ENCODE measurements at regions not wholly inside any gene's neighbourhood (a gene's known extent, or its start where the extent isn't known, plus 50 kb on each side); places are given as distances from the start of the nearest gene placed in this dataset.

DNA sequence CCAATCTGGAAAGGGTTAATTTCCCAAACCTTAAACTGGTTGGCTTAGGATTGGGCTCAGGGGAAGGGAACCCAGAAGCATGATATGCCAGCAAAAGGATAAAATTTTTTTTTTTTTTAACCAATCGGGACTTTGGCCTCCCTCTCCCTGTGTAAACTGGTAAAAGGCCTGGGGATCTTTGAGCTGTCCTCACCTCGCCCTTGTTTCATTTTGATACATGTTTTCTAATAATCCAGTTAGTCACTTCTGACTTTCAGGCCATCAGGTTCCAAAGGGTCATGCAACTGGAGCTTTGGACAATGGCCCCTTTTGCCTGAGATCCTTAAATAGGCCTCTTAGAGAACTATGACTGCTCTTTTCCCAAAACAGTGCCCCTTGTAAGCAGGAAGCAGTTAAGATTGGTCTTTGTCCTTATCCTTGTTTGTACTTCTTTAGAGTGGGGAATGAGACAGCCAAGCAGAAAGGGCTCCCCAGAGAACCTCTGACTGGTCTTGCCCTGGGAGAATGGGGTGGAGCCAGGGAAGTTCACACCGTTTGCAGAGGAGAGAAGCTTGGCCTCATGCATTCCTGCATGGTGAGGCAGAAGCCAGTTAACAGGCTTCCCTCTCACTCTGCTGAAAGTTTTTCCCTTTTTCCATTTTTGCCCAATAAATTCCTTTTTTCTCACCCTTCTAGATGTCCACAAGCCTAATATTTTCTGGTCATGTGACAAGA, 424.2 kb upstream of the CNTNAP2 start:
- TF ChIP-seq, protein P1, sequence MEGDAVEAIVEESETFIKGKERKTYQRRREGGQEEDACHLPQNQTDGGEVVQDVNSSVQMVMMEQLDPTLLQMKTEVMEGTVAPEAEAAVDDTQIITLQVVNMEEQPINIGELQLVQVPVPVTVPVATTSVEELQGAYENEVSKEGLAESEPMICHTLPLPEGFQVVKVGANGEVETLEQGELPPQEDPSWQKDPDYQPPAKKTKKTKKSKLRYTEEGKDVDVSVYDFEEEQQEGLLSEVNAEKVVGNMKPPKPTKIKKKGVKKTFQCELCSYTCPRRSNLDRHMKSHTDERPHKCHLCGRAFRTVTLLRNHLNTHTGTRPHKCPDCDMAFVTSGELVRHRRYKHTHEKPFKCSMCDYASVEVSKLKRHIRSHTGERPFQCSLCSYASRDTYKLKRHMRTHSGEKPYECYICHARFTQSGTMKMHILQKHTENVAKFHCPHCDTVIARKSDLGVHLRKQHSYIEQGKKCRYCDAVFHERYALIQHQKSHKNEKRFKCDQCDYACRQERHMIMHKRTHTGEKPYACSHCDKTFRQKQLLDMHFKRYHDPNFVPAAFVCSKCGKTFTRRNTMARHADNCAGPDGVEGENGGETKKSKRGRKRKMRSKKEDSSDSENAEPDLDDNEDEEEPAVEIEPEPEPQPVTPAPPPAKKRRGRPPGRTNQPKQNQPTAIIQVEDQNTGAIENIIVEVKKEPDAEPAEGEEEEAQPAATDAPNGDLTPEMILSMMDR (IDR thresholded peaks at IDR 0.05): no peak
- no peak for ATAC-seq (ENCODE audit: poor library complexity)
- no peaks in the 10 kb centered on the region for H3K4me1 Mint-ChIP-seq (ENCODE audit: low read depth)
- H3K27ac ChIP-seq (ENCODE audit: low read depth in 1 of 2, low read length in 2 of 2): no peak overlapping the region
- H3K4me1 ChIP-seq (ENCODE audit: insufficient read depth, low read length): no peaks in the 10 kb centered on the region
- no peaks in the 10 kb centered on the region for H3K27me3 Mint-ChIP-seq
- peaks cover 0 to 4% of the 10 kb centered on the region in 2 experiments for H3K9me3 ChIP-seq (ENCODE audit: control insufficient read depth in 1 of 2, insufficient read depth in 1 of 2, low read length in 2 of 2)
- H3K36me3 Mint-ChIP-seq (ENCODE audit: low read depth): no peaks in the 10 kb centered on the region
- no peak overlapping the region for H3K27ac Mint-ChIP-seq
- no peak overlapping the region for H3K4me3 ChIP-seq (ENCODE audit: low read length)
- no peak for DNase-seq
- POLR2A ChIA-PET: no interaction called here
- H3K36me3 ChIP-seq (ENCODE audit: insufficient read depth, low read length): no peaks in the 10 kb centered on the region
- CTCF ChIA-PET: no interaction called here
- H3K4me3 Mint-ChIP-seq: no peak overlapping the region
- intact Hi-C loops (cut with DNase I, micrococcal nuclease): no loop called here
- H3K27me3 ChIP-seq (ENCODE audit: control insufficient read depth in 1 of 2, insufficient read depth in 2 of 2, low read length in 2 of 2): no peaks in the 10 kb centered on the region
- peaks cover 7% of the 10 kb centered on the region for H3K9me3 Mint-ChIP-seq

DNA sequence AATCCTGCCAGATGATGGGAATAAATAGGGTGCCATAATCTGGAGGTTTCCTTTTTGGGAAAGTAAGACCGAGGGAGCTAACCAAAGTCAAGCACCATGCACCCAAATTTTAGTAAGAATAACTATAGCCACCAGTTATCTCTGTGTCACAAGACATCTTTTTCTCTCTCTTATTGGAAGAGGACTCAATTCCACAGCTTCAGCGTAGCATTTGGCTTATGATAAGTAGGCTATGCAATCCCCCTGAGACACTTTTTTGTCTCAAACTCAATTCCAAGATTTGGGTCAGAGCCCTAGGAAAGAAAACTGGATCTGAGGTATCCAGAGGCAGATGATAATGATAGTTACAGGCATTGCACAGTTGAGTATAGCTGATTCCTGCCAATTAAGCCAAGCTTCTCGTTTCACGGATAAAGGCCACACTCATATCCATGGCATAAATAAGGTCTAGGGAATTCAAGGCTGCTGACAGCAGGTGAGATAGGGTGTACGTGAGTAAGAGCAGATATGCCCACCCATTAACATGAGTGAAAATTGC, 425.2 kb upstream of the CNTNAP2 start:
- CTCF ChIA-PET: no interaction called here
- DNase-seq (no peak), ATAC-seq (ENCODE audit: poor library complexity) (no peak)
- POLR2A ChIA-PET: no interaction called here
- TF ChIP-seq, protein P1 (IDR thresholded peaks at IDR 0.05): no peak
- Mint-ChIP-seq H3K36me3 (ENCODE audit: low read depth) (no peaks in the 10 kb centered on the region), H3K4me3 (no peak overlapping the region), H3K27ac (no peak overlapping the region), H3K27me3 (no peaks in the 10 kb centered on the region), H3K9me3 (peaks cover 5% of the 10 kb centered on the region), H3K4me1 (ENCODE audit: low read depth) (no peaks in the 10 kb centered on the region)
- Histone ChIP-seq H3K36me3 (ENCODE audit: insufficient read depth, low read length) (no peaks in the 10 kb centered on the region), H3K4me1 (ENCODE audit: insufficient read depth, low read length) (no peaks in the 10 kb centered on the region), H3K4me3 (ENCODE audit: low read length) (no peak overlapping the region), H3K27me3 (ENCODE audit: control insufficient read depth in 1 of 2, insufficient read depth in 2 of 2, low read length in 2 of 2) (no peaks in the 10 kb centered on the region), H3K27ac (ENCODE audit: low read depth in 1 of 2, low read length in 2 of 2) (no peak overlapping the region), H3K9me3 (ENCODE audit: control insufficient read depth in 1 of 2, insufficient read depth in 1 of 2, low read length in 2 of 2) (no peaks in the 10 kb centered on the region)
- intact Hi-C loops (cut with DNase I, micrococcal nuclease): no loop called here

DNA sequence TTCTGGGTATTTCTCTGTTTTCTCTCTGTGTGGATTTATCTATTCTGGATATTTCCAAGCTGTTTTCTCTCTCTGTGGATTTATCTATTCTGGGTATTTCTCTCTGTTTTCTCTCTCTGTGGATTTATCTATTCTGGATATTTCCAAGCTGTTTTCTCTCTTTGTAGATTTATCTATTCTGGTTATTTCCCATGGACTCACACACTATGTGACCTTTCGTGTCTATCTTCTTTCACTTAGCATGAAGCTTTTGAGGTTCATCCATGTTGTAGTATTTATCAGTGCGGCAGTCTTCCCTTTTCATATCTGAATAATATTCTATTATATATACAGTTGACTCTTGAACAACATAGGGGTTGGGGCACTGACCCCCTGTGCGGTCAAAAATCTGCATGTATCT, 435.0 kb upstream of the CNTNAP2 start:
- Histone ChIP-seq H3K27me3 (ENCODE audit: control insufficient read depth in 1 of 2, insufficient read depth in 2 of 2, low read length in 2 of 2) (no peaks in the 10 kb centered on the region), H3K36me3 (ENCODE audit: insufficient read depth, low read length) (no peaks in the 10 kb centered on the region), H3K27ac (ENCODE audit: low read depth in 1 of 2, low read length in 2 of 2) (no peak overlapping the region), H3K4me3 (ENCODE audit: low read length) (no peak overlapping the region), H3K9me3 (ENCODE audit: control insufficient read depth in 1 of 2, insufficient read depth in 1 of 2, low read length in 2 of 2) (no peaks in the 10 kb centered on the region), H3K4me1 (ENCODE audit: insufficient read depth, low read length) (no peaks in the 10 kb centered on the region)
- TF ChIP-seq, protein P1 (IDR thresholded peaks at IDR 0.05): no peak
- H3K9me3 Mint-ChIP-seq: peaks cover 3% of the 10 kb centered on the region
- POLR2A ChIA-PET: no interaction called here
- CTCF ChIA-PET: no interaction called here
- H3K27me3 Mint-ChIP-seq: no peaks in the 10 kb centered on the region
- intact Hi-C loops (cut with DNase I, micrococcal nuclease): no loop called here
- no peaks in the 10 kb centered on the region for H3K4me1 Mint-ChIP-seq (ENCODE audit: low read depth)
- DNase-seq (no peak), ATAC-seq (ENCODE audit: poor library complexity) (no peak)
- H3K4me3 Mint-ChIP-seq: no peak overlapping the region
- no peak overlapping the region for H3K27ac Mint-ChIP-seq
- no peaks in the 10 kb centered on the region for H3K36me3 Mint-ChIP-seq (ENCODE audit: low read depth)
